Renal cortex interstitium (tissue), 11 donors: ENCODE measurements at regions not wholly inside any gene's neighbourhood (a gene's known extent, or its start where the extent isn't known, plus 50 kb on each side); places are given as distances from the start of the nearest gene placed in this dataset.
"Not testable (repeated sequence)": the region's sequence is repeated elsewhere in the genome, so short reads cannot be mapped to it uniquely, and the experiment has no call there.

ENCODE experiments used
- DNase-seq, 11 donors: peaks; one replicate each; pipeline ENCODE4 v3.0.0-alpha.2; 2013; ENCODE audit warnings: low read depth in 9 of 11, low spot score in 4 of 11; ENCODE audit errors: extremely low read depth in 1 of 11

- DNase-seq, result no peak
Measured at GRCh38 chr6:7000825-7001777, 106.7 kb upstream of the RREB1 start.

- no peak for DNase-seq
Measured at GRCh38 chr6:7003041-7003440, 104.7 kb upstream of the RREB1 start.

GRCh38 chr6:7004581-7005297, 103.0 kb upstream of the RREB1 start:
- no peak for DNase-seq

GRCh38 chr6:7006515-7007191, 101.1 kb upstream of the RREB1 start:
- DNase-seq, result no peak

- DNase-seq, result no peak
Measured at GRCh38 chr6:7008451-7008988, 99.2 kb upstream of the RREB1 start.

- no peak for DNase-seq
Measured at GRCh38 chr6:7016226-7016625, 91.5 kb upstream of the RREB1 start.

GRCh38 chr6:7021301-7021700, 86.5 kb upstream of the RREB1 start:
- no peak for DNase-seq

- no peak for DNase-seq
Measured at GRCh38 chr6:7025861-7026260, 81.9 kb upstream of the RREB1 start.

- DNase-seq, result not testable (repeated sequence)
Measured at GRCh38 chr6:7028963-7029362, 78.8 kb upstream of the RREB1 start.

GRCh38 chr6:7030968-7031367, 76.8 kb upstream of the RREB1 start:
- DNase-seq, result not testable (repeated sequence)

- DNase-seq, result no peak
Measured at GRCh38 chr6:7033202-7033601, 74.6 kb upstream of the RREB1 start.

- DNase-seq, result no peak
Measured at GRCh38 chr6:7034055-7034454, 73.7 kb upstream of the RREB1 start.

- DNase-seq, result no peak
Measured at GRCh38 chr6:7035837-7036249, 71.9 kb upstream of the RREB1 start.

GRCh38 chr6:7041511-7042026, 66.2 kb upstream of the RREB1 start:
- no peak for DNase-seq

GRCh38 chr6:7042056-7042653, 65.6 kb upstream of the RREB1 start:
- no peak for DNase-seq

GRCh38 chr6:7042654-7043545, 64.9 kb upstream of the RREB1 start:
- DNase-seq, result peak in 1 of 11 donors; percentile 15

GRCh38 chr6:7045331-7045730, 62.4 kb upstream of the RREB1 start:
- DNase-seq, result no peak

- no peak for DNase-seq
Measured at GRCh38 chr6:7045746-7046145, 62.0 kb upstream of the RREB1 start.
